ENCODE measurements at regions not wholly inside any gene's neighbourhood (a gene's known extent, or its start where the extent isn't known, plus 50 kb on each side); places are given as distances from the start of the nearest gene placed in this dataset.
A peak's percentile ranks its signal among the peaks of the same experiment; 100 is the strongest.

DNA sequence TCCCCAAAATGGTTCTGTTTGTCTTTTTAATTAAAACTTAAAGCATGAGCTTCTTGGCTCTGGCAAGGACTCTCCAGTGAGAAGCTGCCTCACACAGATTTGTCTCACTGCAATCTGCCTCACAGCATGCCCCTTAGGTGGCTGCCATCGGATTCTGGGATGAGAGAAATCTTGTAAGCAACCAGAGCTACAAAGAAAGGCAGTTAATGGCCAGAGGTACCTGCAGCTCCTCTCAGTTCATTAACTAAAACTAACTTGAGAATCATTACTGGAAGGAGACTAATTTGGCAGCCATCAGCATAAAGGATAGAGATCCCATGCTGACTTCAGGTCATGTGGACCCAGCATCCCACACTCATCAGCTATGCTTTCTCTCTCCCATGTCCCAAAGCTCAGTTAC, 220.6 kb upstream of the DMAC1 start:
- Histone ChIP-seq H3K79me2 (ENCODE audit: insufficient read depth, low read length) (no peaks in the 10 kb centered on the region), H3K36me3 (ENCODE audit: insufficient read depth, low read length) (no peaks in the 10 kb centered on the region), H3K9ac (ENCODE audit: low read depth, low read length) (no peak overlapping the region), H3K4me2 (ENCODE audit: insufficient read depth, low read length) (no peak overlapping the region), H4K20me1 (ENCODE audit: insufficient read depth, low read length) (no peaks in the 10 kb centered on the region), H3K4me1 (ENCODE audit: insufficient read depth, low read length) (no peaks in the 10 kb centered on the region), H3K27me3 (ENCODE audit: insufficient read depth, low read length, poor library complexity) (no peaks in the 10 kb centered on the region), H3K9me3 (ENCODE audit: insufficient read depth, low read length, severe bottlenecking) (no peaks in the 10 kb centered on the region), H3K4me3 (ENCODE audit: low read depth in 1 of 2, low read length in 2 of 2) (no peak overlapping the region), H3K27ac (ENCODE audit: low read length) (no peak overlapping the region), H2AFZ (ENCODE audit: low read depth, low read length) (peak overlapping the region; percentile 29; the same call in 1 of the 2 replicates)
- no peak for DNase-seq
- TF ChIP-seq CTCF (IDR thresholded peaks at IDR 0.05; ENCODE audit: borderline replicate concordance, extremely low read depth, low read length, poor library complexity, severe bottlenecking) = no peak
- TF ChIP-seq EZH2 (IDR thresholded peaks at IDR 0.05; ENCODE audit: borderline replicate concordance, low read depth, low read length, severe bottlenecking) = no peak
- ATAC-seq (ENCODE audit: insufficient read depth, low read depth) = no peak

DNA sequence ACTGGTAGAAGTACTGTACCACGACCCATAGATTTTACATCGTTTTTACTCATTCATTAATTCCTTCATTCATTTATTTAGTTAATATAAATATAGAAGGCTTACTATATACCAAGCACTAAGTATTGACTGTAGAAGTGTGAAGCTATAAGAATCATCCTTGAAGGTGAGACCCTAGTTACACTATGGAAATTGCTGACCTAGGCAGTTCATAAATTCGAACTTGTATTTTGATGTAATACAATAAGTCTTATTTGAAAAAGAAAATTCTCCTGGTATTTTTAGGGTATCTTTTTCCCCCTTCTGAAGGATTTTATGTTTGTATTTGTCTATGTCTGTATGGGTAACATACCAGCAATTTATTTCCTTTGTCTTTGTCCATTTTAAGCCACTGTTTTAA, 220.1 kb upstream of the DMAC1 start:
- Histone ChIP-seq H3K4me1 (ENCODE audit: insufficient read depth, low read length) (no peaks in the 10 kb centered on the region), H3K4me3 (ENCODE audit: low read depth in 1 of 2, low read length in 2 of 2) (no peak overlapping the region), H3K27me3 (ENCODE audit: insufficient read depth, low read length, poor library complexity) (no peaks in the 10 kb centered on the region), H3K9me3 (ENCODE audit: insufficient read depth, low read length, severe bottlenecking) (no peaks in the 10 kb centered on the region), H4K20me1 (ENCODE audit: insufficient read depth, low read length) (no peaks in the 10 kb centered on the region), H3K27ac (ENCODE audit: low read length) (no peak overlapping the region), H3K79me2 (ENCODE audit: insufficient read depth, low read length) (no peaks in the 10 kb centered on the region), H3K4me2 (ENCODE audit: insufficient read depth, low read length) (no peak overlapping the region), H2AFZ (ENCODE audit: low read depth, low read length) (no peak overlapping the region), H3K9ac (ENCODE audit: low read depth, low read length) (no peak overlapping the region), H3K36me3 (ENCODE audit: insufficient read depth, low read length) (no peaks in the 10 kb centered on the region)
- TF ChIP-seq CTCF (IDR thresholded peaks at IDR 0.05; ENCODE audit: borderline replicate concordance, extremely low read depth, low read length, poor library complexity, severe bottlenecking) (no peak), EZH2 (IDR thresholded peaks at IDR 0.05; ENCODE audit: borderline replicate concordance, low read depth, low read length, severe bottlenecking) (no peak)
- ATAC-seq (ENCODE audit: insufficient read depth, low read depth) = no peak
- DNase-seq = no peak

- H3K27ac ChIP-seq (ENCODE audit: low read length) = no peak overlapping the region
- H3K79me2 ChIP-seq (ENCODE audit: insufficient read depth, low read length) = no peaks in the 10 kb centered on the region
- H3K4me1 ChIP-seq (ENCODE audit: insufficient read depth, low read length) = no peaks in the 10 kb centered on the region
- H3K4me3 ChIP-seq (ENCODE audit: low read depth in 1 of 2, low read length in 2 of 2) = no peak overlapping the region
- H3K27me3 ChIP-seq (ENCODE audit: insufficient read depth, low read length, poor library complexity) = no peaks in the 10 kb centered on the region
- no peak overlapping the region for H2AFZ ChIP-seq (ENCODE audit: low read depth, low read length)
- ATAC-seq (ENCODE audit: insufficient read depth, low read depth) (no peak), DNase-seq (no peak)
- no peak overlapping the region for H3K4me2 ChIP-seq (ENCODE audit: insufficient read depth, low read length)
- no peaks in the 10 kb centered on the region for H4K20me1 ChIP-seq (ENCODE audit: insufficient read depth, low read length)
- TF ChIP-seq EZH2 (IDR thresholded peaks at IDR 0.05; ENCODE audit: borderline replicate concordance, low read depth, low read length, severe bottlenecking) = no peak
- TF ChIP-seq CTCF (IDR thresholded peaks at IDR 0.05; ENCODE audit: borderline replicate concordance, extremely low read depth, low read length, poor library complexity, severe bottlenecking) = no peak
- no peak overlapping the region for H3K9ac ChIP-seq (ENCODE audit: low read depth, low read length)
- no peaks in the 10 kb centered on the region for H3K9me3 ChIP-seq (ENCODE audit: insufficient read depth, low read length, severe bottlenecking)
- H3K36me3 ChIP-seq (ENCODE audit: insufficient read depth, low read length) = no peaks in the 10 kb centered on the region
These were observed 215.6 kb upstream of the DMAC1 start for GRCh38 chr9:8014997-8015682.
